ENCODE measurements at regions not wholly inside any gene's neighbourhood (a gene's known extent, or its start where the extent isn't known, plus 50 kb on each side); places are given as distances from the start of the nearest gene placed in this dataset.

DNA sequence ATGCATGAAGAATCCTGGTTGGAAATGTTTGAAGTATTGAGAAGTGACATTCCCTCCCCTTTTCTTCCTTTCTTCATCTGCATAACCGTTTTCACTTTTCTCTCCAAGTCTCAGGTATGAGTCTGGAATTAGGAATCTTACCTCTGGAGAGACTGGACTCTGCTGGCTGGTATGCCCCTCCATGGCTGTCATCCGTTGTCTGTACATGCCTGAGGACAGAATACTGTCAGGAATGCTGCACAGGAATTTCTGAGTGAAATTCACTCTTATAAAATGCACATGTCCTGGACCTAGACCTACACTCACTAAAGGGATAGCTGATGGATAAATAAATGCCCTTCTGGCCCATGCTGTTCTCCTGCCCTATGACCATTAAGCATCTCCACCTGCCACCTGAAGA lies 179.5 kb downstream of the MSN start:
- TF ChIP-seq, protein P1, sequence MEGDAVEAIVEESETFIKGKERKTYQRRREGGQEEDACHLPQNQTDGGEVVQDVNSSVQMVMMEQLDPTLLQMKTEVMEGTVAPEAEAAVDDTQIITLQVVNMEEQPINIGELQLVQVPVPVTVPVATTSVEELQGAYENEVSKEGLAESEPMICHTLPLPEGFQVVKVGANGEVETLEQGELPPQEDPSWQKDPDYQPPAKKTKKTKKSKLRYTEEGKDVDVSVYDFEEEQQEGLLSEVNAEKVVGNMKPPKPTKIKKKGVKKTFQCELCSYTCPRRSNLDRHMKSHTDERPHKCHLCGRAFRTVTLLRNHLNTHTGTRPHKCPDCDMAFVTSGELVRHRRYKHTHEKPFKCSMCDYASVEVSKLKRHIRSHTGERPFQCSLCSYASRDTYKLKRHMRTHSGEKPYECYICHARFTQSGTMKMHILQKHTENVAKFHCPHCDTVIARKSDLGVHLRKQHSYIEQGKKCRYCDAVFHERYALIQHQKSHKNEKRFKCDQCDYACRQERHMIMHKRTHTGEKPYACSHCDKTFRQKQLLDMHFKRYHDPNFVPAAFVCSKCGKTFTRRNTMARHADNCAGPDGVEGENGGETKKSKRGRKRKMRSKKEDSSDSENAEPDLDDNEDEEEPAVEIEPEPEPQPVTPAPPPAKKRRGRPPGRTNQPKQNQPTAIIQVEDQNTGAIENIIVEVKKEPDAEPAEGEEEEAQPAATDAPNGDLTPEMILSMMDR (IDR thresholded peaks at IDR 0.05) = no peak
- no peaks in the 10 kb centered on the region for H3K9me3 ChIP-seq
- 32 to 37% methylated on average over 2 of the region's 2 CpGs for WGBS, 2 donors
- no peak overlapping the region for H3K4me3 ChIP-seq
- ATAC-seq (no peak), DNase-seq (no peak), FAIRE-seq (no peak)
- no peaks in the 10 kb centered on the region for H3K4me1 ChIP-seq
- no peaks in the 10 kb centered on the region for H3K27me3 ChIP-seq
- no peaks in the 10 kb centered on the region for H3K36me3 ChIP-seq
- intact Hi-C loops (cut with DNase I) = no loop called here
- no peak overlapping the region for H3K27ac ChIP-seq

DNA sequence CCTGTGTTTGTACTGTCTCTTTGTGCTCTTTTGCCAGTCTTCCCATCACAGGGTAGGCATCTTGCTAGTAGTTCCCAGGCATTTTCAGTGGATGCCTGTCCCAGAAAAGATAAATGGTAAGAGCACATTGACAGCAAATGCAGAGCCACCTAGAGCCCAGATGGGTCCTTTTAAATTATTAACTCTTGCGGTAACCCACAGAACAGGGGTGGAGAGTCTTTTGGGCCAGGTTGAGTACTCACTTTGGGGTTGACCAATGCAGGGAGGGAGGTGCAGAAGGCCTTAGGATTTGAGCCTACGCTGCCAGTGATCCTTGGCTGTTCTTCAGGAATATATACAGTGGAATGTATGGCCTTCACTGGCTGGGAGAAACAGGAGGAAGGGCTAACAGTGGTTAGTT lies 173.8 kb downstream of the MSN start:
- Histone ChIP-seq H3K27me3 (no peaks in the 10 kb centered on the region), H3K36me3 (no peaks in the 10 kb centered on the region), H3K4me3 (no peak overlapping the region), H3K9me3 (no peaks in the 10 kb centered on the region), H3K4me1 (no peaks in the 10 kb centered on the region), H3K27ac (no peak overlapping the region)
- no peak for ATAC-seq
- DNase-seq = no peak
- TF ChIP-seq, protein P1 (IDR thresholded peaks at IDR 0.05) = no peak
- intact Hi-C loops (cut with DNase I) = no loop called here
- no peak for FAIRE-seq
- WGBS, 2 donors = 77 to 81% methylated on average over 2 of the region's 2 CpGs

DNA sequence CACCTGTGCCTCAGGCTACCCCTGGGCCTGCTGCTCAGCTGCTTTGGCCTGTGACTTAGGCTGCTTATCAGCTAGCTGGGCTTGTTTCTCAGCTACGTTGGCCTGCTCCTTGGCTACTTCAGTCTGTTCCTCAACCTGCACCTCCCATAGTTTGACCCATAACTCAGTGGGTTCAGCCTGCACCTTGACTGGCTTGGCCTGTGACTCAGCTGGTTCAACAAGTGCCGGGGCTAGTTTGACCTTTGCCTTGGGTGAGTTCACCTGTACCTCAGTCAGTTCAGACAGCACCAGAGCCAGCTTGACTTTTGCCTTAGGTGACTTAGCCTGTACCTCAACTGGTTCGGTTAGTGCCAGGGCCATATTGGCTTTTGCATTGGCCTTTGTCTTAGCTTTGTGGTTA lies 171.2 kb downstream of the MSN start:
- no peaks in the 10 kb centered on the region for H3K27me3 ChIP-seq
- DNase-seq (no peak), FAIRE-seq (no peak), ATAC-seq (no peak)
- H3K4me3 ChIP-seq = no peak overlapping the region
- WGBS, 2 donors = 56 to 70% methylated on average over 3 of the region's 3 CpGs
- H3K36me3 ChIP-seq = no peaks in the 10 kb centered on the region
- no peak overlapping the region for H3K27ac ChIP-seq
- TF ChIP-seq, protein P1 (IDR thresholded peaks at IDR 0.05) = no peak
- H3K4me1 ChIP-seq = no peaks in the 10 kb centered on the region
- H3K9me3 ChIP-seq = no peaks in the 10 kb centered on the region
- intact Hi-C loops (cut with DNase I) = no loop called here

DNA sequence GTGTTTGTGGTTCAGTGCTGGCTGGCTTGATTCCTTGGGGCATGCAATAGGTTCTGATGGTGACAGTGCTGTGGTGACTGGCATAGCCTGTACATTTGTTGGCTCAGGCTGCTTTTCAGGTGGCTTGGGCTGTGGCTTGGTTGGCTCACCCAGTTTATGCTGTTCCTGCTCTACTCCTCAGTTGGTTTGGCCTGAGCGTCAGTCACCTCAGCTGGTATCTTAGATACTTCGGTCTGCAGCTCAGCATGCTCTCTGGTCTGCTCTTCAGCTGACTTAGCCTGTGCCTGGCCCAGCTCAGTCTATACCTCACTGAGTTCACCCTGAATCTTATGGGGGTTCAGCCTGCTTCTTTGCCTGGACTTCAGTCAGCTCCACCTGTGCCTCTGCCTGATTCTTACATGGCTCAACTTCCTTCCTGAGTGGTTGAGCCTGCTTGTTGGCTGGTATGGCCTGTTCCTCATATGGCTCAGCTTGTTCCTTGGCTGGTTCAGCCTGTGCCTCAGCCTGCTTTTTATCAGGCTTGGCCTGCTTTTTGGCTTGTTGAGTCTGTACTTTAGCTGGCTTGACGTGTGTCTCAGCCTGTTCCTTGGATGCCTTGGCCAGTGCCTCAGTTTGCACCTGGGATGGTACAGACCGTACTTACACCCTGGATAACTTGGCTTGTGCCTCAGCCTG lies 170.6 kb downstream of the MSN start:
- Histone ChIP-seq H3K4me1 (no peaks in the 10 kb centered on the region), H3K9me3 (no peaks in the 10 kb centered on the region), H3K27me3 (no peaks in the 10 kb centered on the region), H3K36me3 (no peaks in the 10 kb centered on the region), H3K27ac (no peak overlapping the region), H3K4me3 (no peak overlapping the region)
- ATAC-seq = no peak
- no peak for DNase-seq
- no peak for FAIRE-seq
- intact Hi-C loops (cut with DNase I) = no loop called here
- TF ChIP-seq, protein P1 (IDR thresholded peaks at IDR 0.05) = no peak
- WGBS, 2 donors = 66 to 87% methylated on average over 4 of the region's 4 CpGs

DNA sequence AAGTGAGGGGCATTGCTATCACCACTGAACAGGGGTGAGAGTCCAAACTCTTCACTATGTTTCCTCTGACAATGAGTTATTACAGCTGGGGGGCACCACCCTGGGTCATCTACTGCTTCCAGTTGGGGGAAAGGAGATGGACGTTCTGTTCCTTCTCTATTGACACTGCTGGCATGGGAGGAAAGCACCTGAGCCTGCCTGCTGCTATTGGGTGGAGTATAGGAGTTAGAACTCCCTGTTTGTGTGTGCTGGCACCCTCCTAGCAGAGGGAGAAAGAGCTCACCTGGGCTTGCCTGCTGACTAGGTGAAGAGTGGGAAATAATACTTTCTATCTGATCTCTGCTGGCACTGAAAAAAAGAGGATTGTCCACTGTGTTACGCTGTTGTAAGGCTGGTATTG lies 163.8 kb downstream of the MSN start:
- WGBS, 2 donors = 17 to 42% methylated on average over 2 of the region's 2 CpGs
- Histone ChIP-seq H3K36me3 (no peaks in the 10 kb centered on the region), H3K4me1 (no peaks in the 10 kb centered on the region), H3K4me3 (no peak overlapping the region), H3K9me3 (no peaks in the 10 kb centered on the region), H3K27ac (no peak overlapping the region), H3K27me3 (peaks cover 0 to 5% (median 0%) of the 10 kb centered on the region in 4 donors)
- intact Hi-C loops (cut with DNase I) = no loop called here
- ATAC-seq (no peak), DNase-seq (no peak), FAIRE-seq (no peak)
- TF ChIP-seq, protein P1 (IDR thresholded peaks at IDR 0.05) = no peak
